Gastrocnemius medialis (tissue), 4 donors: ENCODE measurements at regions not wholly inside any gene's neighbourhood (a gene's known extent, or its start where the extent isn't known, plus 50 kb on each side); places are given as distances from the start of the nearest gene placed in this dataset.

ENCODE experiments used
- ATAC-seq, 2 donors: fragments of 150-250 bp; one replicate each; pipeline ENCODE4 v1.9.1; 2016
- DNase-seq, 2 donors: peaks; one replicate each; pipeline ENCODE4 v3.0.0-alpha.2; 2019
- H3K27ac ChIP-seq, 4 donors: fragments of 200-600 bp; sonication (generic); 1 replicate in 1 of 4; 2 replicates in 3 of 4; pipeline ENCODE4 v1.5.1; 2016 to 2018; ENCODE audit warnings: mild to moderate bottlenecking in 2 of 4, moderate library complexity in 1 of 4
- H3K27me3 ChIP-seq, 3 donors: fragments of 200-600 bp; sonication (generic) in 2 of 3; 1 replicate in 1 of 3; 2 replicates in 2 of 3; pipeline versions ENCODE4 v1.5.1 to v1.6.0; 2016 to 2019; ENCODE audit warnings: mild to moderate bottlenecking in 1 of 3, moderate library complexity in 1 of 3
- H3K36me3 ChIP-seq, 2 donors: fragments of 200-600 bp; sonication (generic) in 1 of 2; one replicate each; pipeline ENCODE4 v1.5.1; 2017 to 2018
- H3K4me1 ChIP-seq, 2 donors: fragments of 200-600 bp; sonication (generic) in 1 of 2; one replicate each; pipeline ENCODE4 v1.5.1; 2016 to 2017; ENCODE audit warnings: mild to moderate bottlenecking in 2 of 2
- H3K4me3 ChIP-seq, 4 donors: fragments of 200-600 bp; sonication (generic) in 3 of 4; 1 replicate in 1 of 4; 2 replicates in 3 of 4; pipeline ENCODE4 v1.5.1; 2016 to 2019; ENCODE audit warnings: mild to moderate bottlenecking in 2 of 4
- H3K9me3 ChIP-seq, 3 donors: fragments of 200-600 bp; sonication (generic) in 2 of 3; 1 replicate in 1 of 3; 2 replicates in 2 of 3; pipeline ENCODE4 v1.5.1; 2016 to 2019
- POLR2A ChIP-seq, 2 donors: fragments of 450-650 bp; IDR thresholded peaks; one replicate each; pipeline ENCODE4 v1.6.1; 2017; ENCODE audit warnings: antibody characterized with exemption in 2 of 2, mild to moderate bottlenecking in 2 of 2, moderate library complexity in 2 of 2
- in situ Hi-C, 4 donors: fragments of 200-750 bp; cut with MboI; loops; one replicate each; pipeline versions ENCODE4 v1.15.0 to v1.8.0; 2017; ENCODE audit warnings: low sequenced_read_pairs in 4 of 4
- intact Hi-C: fragments of 100-400 bp; cut with DNase I; formaldehyde crosslinking; loops from one replicate; pipeline ENCODE4 v1.15.1; 2023; ENCODE audit warnings: low total_unique reads
- TF ChIP-seq, protein P1 (sequence below), 5 experiments: fragments of 450-650 bp in 3 of 5; fragments of 200-600 bp in 2 of 5; sonication (generic) in 2 of 5; IDR thresholded peaks in 4 of 5; conservative IDR thresholded peaks in 1 of 5; 1 replicate in 4 of 5; 2 replicates in 1 of 5; pipeline ENCODE4 v1.5.1; 2016 to 2019; ENCODE audit warnings: antibody characterized with exemption in 5 of 5, mild to moderate bottlenecking in 3 of 5, moderate library complexity in 3 of 5

DNA sequence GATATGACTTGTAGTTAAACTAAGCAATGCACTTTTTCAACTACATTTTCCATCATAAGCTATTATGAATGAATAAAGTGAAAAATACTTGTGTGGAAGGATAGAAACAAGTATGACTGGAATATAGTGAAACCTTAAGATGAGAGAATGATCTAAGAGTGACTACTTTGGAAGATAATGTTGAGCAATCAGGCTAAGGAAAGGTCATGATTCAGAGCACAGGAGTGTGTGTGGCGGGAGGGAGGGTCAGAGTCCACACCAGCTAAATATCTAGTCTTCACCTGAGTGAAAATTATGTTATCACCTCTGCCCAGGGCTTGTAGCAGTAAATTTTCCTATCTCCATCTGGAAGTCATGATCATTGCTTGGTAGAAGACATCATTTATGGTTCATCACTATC lies 833.4 kb upstream of the ATXN8OS start:
- no peak for ATAC-seq
- no peak overlapping the region for H3K4me3 ChIP-seq

DNA sequence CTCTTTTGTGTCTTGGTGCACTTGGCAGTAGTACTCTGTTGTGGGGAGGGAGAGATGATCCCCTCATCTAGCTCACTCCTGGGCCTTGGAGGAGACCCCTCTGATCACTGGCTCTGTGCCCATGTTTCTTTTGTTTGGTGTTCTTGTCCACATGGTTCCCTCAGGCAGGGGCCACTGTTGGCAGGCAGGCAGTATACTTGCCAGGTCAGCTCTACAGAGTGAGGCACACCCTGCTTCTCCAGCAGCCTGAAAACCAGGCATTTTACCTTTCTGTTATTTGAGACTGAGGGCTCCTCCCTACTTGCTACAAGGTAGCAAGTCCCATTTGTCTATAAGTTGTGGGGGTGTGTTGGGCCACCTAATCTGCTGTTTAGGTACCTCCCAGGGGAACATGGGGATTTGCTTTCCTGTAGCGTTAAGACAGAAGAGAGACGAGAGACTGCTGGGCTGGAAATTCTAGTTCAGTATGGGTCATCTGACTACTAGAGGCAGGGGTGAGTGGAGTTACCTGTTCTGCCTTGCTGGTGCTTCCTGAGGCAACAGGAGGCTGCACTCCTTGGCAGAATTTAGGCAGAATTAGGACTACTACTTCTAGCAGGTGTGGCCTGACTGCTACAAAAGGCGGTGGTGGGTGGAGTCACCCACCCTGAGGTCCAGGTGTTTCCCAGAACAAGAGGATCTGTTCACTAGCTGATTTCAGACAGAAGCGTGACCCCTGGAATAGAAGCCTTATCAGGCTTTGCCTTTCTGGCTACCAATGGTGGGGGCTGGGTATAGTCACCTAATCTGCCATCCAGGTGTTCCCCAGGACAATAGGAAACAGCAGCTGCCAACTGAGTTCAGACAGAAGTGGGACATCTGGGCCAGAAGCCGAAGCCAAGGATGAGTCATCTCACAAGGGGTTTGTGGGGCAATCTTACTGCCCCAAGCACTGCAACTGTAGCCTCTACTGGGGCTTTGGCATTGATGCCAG lies 843.0 kb upstream of the ATXN8OS start:
- no peak for ATAC-seq
- TF ChIP-seq, protein P1, sequence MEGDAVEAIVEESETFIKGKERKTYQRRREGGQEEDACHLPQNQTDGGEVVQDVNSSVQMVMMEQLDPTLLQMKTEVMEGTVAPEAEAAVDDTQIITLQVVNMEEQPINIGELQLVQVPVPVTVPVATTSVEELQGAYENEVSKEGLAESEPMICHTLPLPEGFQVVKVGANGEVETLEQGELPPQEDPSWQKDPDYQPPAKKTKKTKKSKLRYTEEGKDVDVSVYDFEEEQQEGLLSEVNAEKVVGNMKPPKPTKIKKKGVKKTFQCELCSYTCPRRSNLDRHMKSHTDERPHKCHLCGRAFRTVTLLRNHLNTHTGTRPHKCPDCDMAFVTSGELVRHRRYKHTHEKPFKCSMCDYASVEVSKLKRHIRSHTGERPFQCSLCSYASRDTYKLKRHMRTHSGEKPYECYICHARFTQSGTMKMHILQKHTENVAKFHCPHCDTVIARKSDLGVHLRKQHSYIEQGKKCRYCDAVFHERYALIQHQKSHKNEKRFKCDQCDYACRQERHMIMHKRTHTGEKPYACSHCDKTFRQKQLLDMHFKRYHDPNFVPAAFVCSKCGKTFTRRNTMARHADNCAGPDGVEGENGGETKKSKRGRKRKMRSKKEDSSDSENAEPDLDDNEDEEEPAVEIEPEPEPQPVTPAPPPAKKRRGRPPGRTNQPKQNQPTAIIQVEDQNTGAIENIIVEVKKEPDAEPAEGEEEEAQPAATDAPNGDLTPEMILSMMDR (IDR thresholded peaks at IDR 0.05 in 4 of 5, conservative IDR thresholded peaks at IDR 0.05 in 1 of 5), result no peak
- TF ChIP-seq POLR2A (IDR thresholded peaks at IDR 0.05), result no peak

More for the DNA sequence above, 833.4 kb upstream of the ATXN8OS start:
- Histone ChIP-seq H3K4me1 (no peaks in the 10 kb centered on the region), H3K9me3 (no peaks in the 10 kb centered on the region), H3K27me3 (no peaks in the 10 kb centered on the region), H3K36me3 (no peaks in the 10 kb centered on the region), H3K27ac (no peak overlapping the region)
- TF ChIP-seq POLR2A (IDR thresholded peaks at IDR 0.05), result no peak
- TF ChIP-seq, protein P1 (IDR thresholded peaks at IDR 0.05 in 4 of 5, conservative IDR thresholded peaks at IDR 0.05 in 1 of 5), result no peak
- intact Hi-C loops, result no loop called here
- in situ Hi-C loops, result no loop called here
- no peak for DNase-seq

DNA sequence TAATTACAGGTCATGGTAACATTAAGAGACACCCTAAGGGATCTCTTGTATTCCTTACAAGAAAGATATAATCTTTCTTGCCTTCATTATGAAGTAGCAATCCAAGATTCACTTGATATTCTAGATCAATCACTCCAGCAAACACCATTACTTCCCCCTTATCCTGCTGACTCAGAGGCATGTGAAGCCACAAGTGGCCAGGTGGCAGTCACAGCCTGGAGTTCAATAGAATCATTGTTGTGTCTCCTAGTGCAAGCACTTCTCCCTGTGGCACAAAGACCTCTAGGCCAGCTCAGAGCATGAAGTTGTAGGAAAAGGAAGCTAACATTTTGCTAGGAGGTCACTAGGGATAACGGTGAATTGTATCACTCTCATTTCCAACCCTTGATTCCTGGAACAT lies 864.3 kb upstream of the ATXN8OS start:
- Histone ChIP-seq H3K27ac (no peak overlapping the region), H3K4me1 (no peaks in the 10 kb centered on the region), H3K4me3 (no peak overlapping the region), H3K36me3 (no peaks in the 10 kb centered on the region), H3K9me3 (no peaks in the 10 kb centered on the region), H3K27me3 (no peaks in the 10 kb centered on the region)
- TF ChIP-seq, protein P1 (IDR thresholded peaks at IDR 0.05 in 4 of 5, conservative IDR thresholded peaks at IDR 0.05 in 1 of 5), result no peak
- no peak for TF ChIP-seq POLR2A (IDR thresholded peaks at IDR 0.05)
- in situ Hi-C loops, result no loop called here
- ATAC-seq, result no peak
- no peak for DNase-seq
- intact Hi-C loops, result no loop called here

More for the DNA sequence above, 843.0 kb upstream of the ATXN8OS start:
- in situ Hi-C loops (no loop called here), intact Hi-C loops (no loop called here)
- H3K36me3 ChIP-seq, result no peaks in the 10 kb centered on the region
- H3K27me3 ChIP-seq, result no peaks in the 10 kb centered on the region
- no peak overlapping the region for H3K27ac ChIP-seq
- H3K4me3 ChIP-seq, result no peak overlapping the region
- H3K9me3 ChIP-seq, result no peaks in the 10 kb centered on the region
- no peak for DNase-seq
- H3K4me1 ChIP-seq, result no peaks in the 10 kb centered on the region

DNA sequence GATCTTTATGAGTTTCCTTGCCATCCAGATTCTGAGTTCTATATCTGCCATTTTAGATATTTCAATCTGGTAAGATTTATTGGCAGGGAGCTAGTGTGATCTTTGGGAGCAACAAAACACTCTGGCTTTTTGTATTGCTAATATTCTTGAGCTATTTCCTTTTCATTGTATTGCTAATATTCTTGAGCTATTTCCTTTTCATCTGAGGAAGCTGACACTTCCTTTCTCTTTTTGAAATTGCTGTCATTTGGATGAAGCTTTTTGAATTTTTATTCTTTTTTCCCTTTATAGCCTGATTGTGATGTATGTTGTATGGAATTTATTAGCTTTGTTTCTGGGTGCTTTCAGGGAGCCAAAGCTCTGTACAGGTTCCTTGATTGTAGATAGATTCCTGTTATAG lies 873.5 kb upstream of the ATXN8OS start:
- Histone ChIP-seq H3K4me1 (no peaks in the 10 kb centered on the region), H3K9me3 (no peaks in the 10 kb centered on the region), H3K36me3 (no peaks in the 10 kb centered on the region), H3K27ac (no peak overlapping the region), H3K27me3 (no peaks in the 10 kb centered on the region), H3K4me3 (no peak overlapping the region)
- DNase-seq (no peak), ATAC-seq (no peak)
- intact Hi-C loops, result no loop called here
- in situ Hi-C loops, result no loop called here
- no peak for TF ChIP-seq POLR2A (IDR thresholded peaks at IDR 0.05)
- TF ChIP-seq, protein P1 (IDR thresholded peaks at IDR 0.05 in 4 of 5, conservative IDR thresholded peaks at IDR 0.05 in 1 of 5), result no peak
